ENCODE measurements at regions not wholly inside any gene's neighbourhood (a gene's known extent, or its start where the extent isn't known, plus 50 kb on each side); places are given as distances from the start of the nearest gene placed in this dataset.

- Histone ChIP-seq H3K9me2 (ENCODE audit: insufficient read depth) (no peaks in the 10 kb centered on the region), H3K27ac (no peak overlapping the region), H3F3A (ENCODE audit: insufficient read depth, low read depth) (no peaks in the 10 kb centered on the region), H4K20me1 (ENCODE audit: insufficient read depth) (no peaks in the 10 kb centered on the region), H3K79me2 (ENCODE audit: low read depth) (no peaks in the 10 kb centered on the region), H3K4me3 (no peak overlapping the region), H3K27me3 (ENCODE audit: insufficient read depth, low read depth) (no peaks in the 10 kb centered on the region), H3K36me3 (ENCODE audit: low read depth) (no peaks in the 10 kb centered on the region), H2AFZ (no peak overlapping the region), H3K4me1 (replicated peaks; ENCODE audit: insufficient read depth) (no peaks in the 10 kb centered on the region), H3K4me2 (no peak overlapping the region), H3K9me3 (ENCODE audit: insufficient read depth, low read depth) (no peaks in the 10 kb centered on the region)
- BruUV-seq (replicated peaks), result no TSS peak
- CTCF ChIA-PET, result no interaction called here
- intact Hi-C loops (cut with micrococcal nuclease; ENCODE audit: unreplicated experiment), result no loop called here
- POLR2A ChIA-PET (ENCODE audit: unreplicated experiment), result no interaction called here
- TF ChIP-seq CTCF (conservative IDR thresholded peaks at IDR 0.05), result no peak
- TF ChIP-seq EZH2 (IDR thresholded peaks at IDR 0.05; ENCODE audit: low read depth), result no peak
- no peak for DNase-seq
Measured at GRCh38 chr3:76900596-76900995, 139.3 kb upstream of the ROBO2 start.

- no peak overlapping the region for H3K4me2 ChIP-seq
- no peak overlapping the region for H3K27ac ChIP-seq
- TF ChIP-seq EZH2 (IDR thresholded peaks at IDR 0.05; ENCODE audit: low read depth) (no peak), CTCF (conservative IDR thresholded peaks at IDR 0.05) (no peak)
- no peaks in the 10 kb centered on the region for H3K4me1 ChIP-seq (replicated peaks; ENCODE audit: insufficient read depth)
- BruUV-seq (replicated peaks), result no TSS peak
- H3K9me2 ChIP-seq (ENCODE audit: insufficient read depth), result no peaks in the 10 kb centered on the region
- intact Hi-C loops (cut with micrococcal nuclease; ENCODE audit: unreplicated experiment), result no loop called here
- ChIA-PET POLR2A (ENCODE audit: unreplicated experiment) (no interaction called here), CTCF (no interaction called here)
- H3K4me3 ChIP-seq, result no peak overlapping the region
- no peak for DNase-seq
- H3K9me3 ChIP-seq (ENCODE audit: insufficient read depth, low read depth), result no peaks in the 10 kb centered on the region
- H3K27me3 ChIP-seq (ENCODE audit: insufficient read depth, low read depth), result no peaks in the 10 kb centered on the region
- no peak overlapping the region for H2AFZ ChIP-seq
- H3K79me2 ChIP-seq (ENCODE audit: low read depth), result no peaks in the 10 kb centered on the region
- no peaks in the 10 kb centered on the region for H3K36me3 ChIP-seq (ENCODE audit: low read depth)
- H3F3A ChIP-seq (ENCODE audit: insufficient read depth, low read depth), result no peaks in the 10 kb centered on the region
- no peaks in the 10 kb centered on the region for H4K20me1 ChIP-seq (ENCODE audit: insufficient read depth)
Measured at GRCh38 chr3:76908156-76908555, 131.7 kb upstream of the ROBO2 start.

GRCh38 chr3:76912841-76913383 is 127.0 kb upstream of the ROBO2 start:
- Histone ChIP-seq H3K9me3 (ENCODE audit: insufficient read depth, low read depth) (no peaks in the 10 kb centered on the region), H3K4me3 (no peak overlapping the region)
- CTCF ChIA-PET, result no interaction called here

More at GRCh38 chr3:76912841-76913383, 127.0 kb upstream of the ROBO2 start:
- no peaks in the 10 kb centered on the region for H3K4me1 ChIP-seq (replicated peaks; ENCODE audit: insufficient read depth)
- no TSS peak for BruUV-seq (replicated peaks)
- H3K27ac ChIP-seq, result no peak overlapping the region
- no peaks in the 10 kb centered on the region for H3K79me2 ChIP-seq (ENCODE audit: low read depth)
- TF ChIP-seq EZH2 (IDR thresholded peaks at IDR 0.05; ENCODE audit: low read depth), result no peak
- TF ChIP-seq CTCF (conservative IDR thresholded peaks at IDR 0.05), result no peak
- intact Hi-C loops (cut with micrococcal nuclease; ENCODE audit: unreplicated experiment), result no loop called here
- POLR2A ChIA-PET (ENCODE audit: unreplicated experiment), result no interaction called here
- H3K36me3 ChIP-seq (ENCODE audit: low read depth), result no peaks in the 10 kb centered on the region
- H2AFZ ChIP-seq, result no peak overlapping the region
- no peaks in the 10 kb centered on the region for H4K20me1 ChIP-seq (ENCODE audit: insufficient read depth)
- no peaks in the 10 kb centered on the region for H3F3A ChIP-seq (ENCODE audit: insufficient read depth, low read depth)
- H3K4me2 ChIP-seq, result no peak overlapping the region
- DNase-seq, result no peak
- H3K9me2 ChIP-seq (ENCODE audit: insufficient read depth), result no peaks in the 10 kb centered on the region
- H3K27me3 ChIP-seq (ENCODE audit: insufficient read depth, low read depth), result no peaks in the 10 kb centered on the region

Data from PC-9 (cell line).